ENCODE measurements at regions not wholly inside any gene's neighbourhood (a gene's known extent, or its start where the extent isn't known, plus 50 kb on each side); places are given as distances from the start of the nearest gene placed in this dataset.
"Not testable (repeated sequence)": the region's sequence is repeated elsewhere in the genome, so short reads cannot be mapped to it uniquely, and the experiment has no call there.

GRCh38 chr6:94713446-94713845 is 863.9 kb upstream of the MANEA start:
- WGBS (ENCODE audit: missing lambda C conversion rate): 5% methylated on average over 1 of the region's 1 CpG
- no peak for TF ChIP-seq MAX (IDR thresholded peaks at IDR 0.05)
- no peak for TF ChIP-seq CHD2 (IDR thresholded peaks at IDR 0.05; ENCODE audit: low read length, partially characterized antibody)
- TF ChIP-seq HEYL (CRISPR knock-in tag; IDR thresholded peaks at IDR 0.05): no peak
- TF ChIP-seq MAFK (IDR thresholded peaks at IDR 0.05; ENCODE audit: partially characterized antibody): no peak
- TF ChIP-seq CBX2 (IDR thresholded peaks at IDR 0.05; ENCODE audit: borderline replicate concordance, low read depth): no peak
- no peak for TF ChIP-seq MAZ (IDR thresholded peaks at IDR 0.05; ENCODE audit: borderline replicate concordance, low read depth, low read length)
- TF ChIP-seq FOSB (CRISPR knock-in tag; IDR thresholded peaks at IDR 0.05): no peak
- no peak for TF ChIP-seq RFX5 (IDR thresholded peaks at IDR 0.05)
- TF ChIP-seq ATOH8 (CRISPR knock-in tag; IDR thresholded peaks at IDR 0.05; ENCODE audit: low read depth): no peak
- DNase-seq (ENCODE audit: low read depth in 1 of 2, low spot score in 1 of 2): no peak
- no peak overlapping the region for H3K27ac ChIP-seq
- ChIA-PET POLR2A (no interaction called here), CTCF (no interaction called here)
- no peak overlapping the region for H3K4me2 ChIP-seq
- H3K9me3 ChIP-seq: no peaks in the 10 kb centered on the region
- H3K4me1 ChIP-seq: no peaks in the 10 kb centered on the region
- no peak for ATAC-seq
- no peak overlapping the region for H3K4me3 ChIP-seq
- no peak for FAIRE-seq

- Histone ChIP-seq H3K4me3 (no peak overlapping the region), H3K27ac (no peak overlapping the region), H3K4me2 (no peak overlapping the region), H3K9me3 (no peaks in the 10 kb centered on the region), H3K4me1 (no peaks in the 10 kb centered on the region)
- DNase-seq (ENCODE audit: low read depth in 1 of 2, low spot score in 1 of 2) (no peak), FAIRE-seq (no peak), ATAC-seq (no peak)
- TF ChIP-seq ESRRA (IDR thresholded peaks at IDR 0.05; ENCODE audit: borderline replicate concordance, low read length) (no peak), CHD2 (IDR thresholded peaks at IDR 0.05; ENCODE audit: low read length, partially characterized antibody) (no peak), ZSCAN20 (CRISPR knock-in tag; IDR thresholded peaks at IDR 0.05) (no peak), RFX5 (IDR thresholded peaks at IDR 0.05) (no peak), ATOH8 (CRISPR knock-in tag; IDR thresholded peaks at IDR 0.05; ENCODE audit: low read depth) (no peak), EHF (CRISPR knock-in tag; IDR thresholded peaks at IDR 0.05) (no peak)
- WGBS (ENCODE audit: missing lambda C conversion rate): 8% methylated on average over 1 of the region's 1 CpG
- POLR2A ChIA-PET: no interaction called here
- CTCF ChIA-PET: no interaction called here
Measured at GRCh38 chr6:94698773-94699172, 878.6 kb upstream of the MANEA start.

- H3K9me3 ChIP-seq; H3K4me2 ChIP-seq; H3K4me3 ChIP-seq; DNase-seq (ENCODE audit: low read depth in 1 of 2, low spot score in 1 of 2); H3K27ac ChIP-seq; POLR2A ChIA-PET; H3K4me1 ChIP-seq; CTCF ChIA-PET; ATAC-seq; FAIRE-seq: not testable (repeated sequence)
- WGBS (ENCODE audit: missing lambda C conversion rate): 31% methylated on average over 6 of the region's 6 CpGs
Measured at GRCh38 chr6:94687255-94687654, 890.1 kb upstream of the MANEA start.

GRCh38 chr6:94683409-94683808 is 893.9 kb upstream of the MANEA start:
- Histone ChIP-seq H3K9me3 (no peaks in the 10 kb centered on the region), H3K27ac (no peak overlapping the region), H3K4me2 (no peak overlapping the region), H3K4me1 (no peaks in the 10 kb centered on the region), H3K4me3 (no peak overlapping the region)
- ChIA-PET POLR2A (no interaction called here), CTCF (no interaction called here)
- ATAC-seq (no peak), DNase-seq (ENCODE audit: low read depth in 1 of 2, low spot score in 1 of 2) (no peak), FAIRE-seq (no peak)
- TF ChIP-seq MAFK (IDR thresholded peaks at IDR 0.05; ENCODE audit: partially characterized antibody) (no peak), SMC3 (IDR thresholded peaks at IDR 0.05) (no peak), TFCP2L1 (CRISPR knock-in tag; IDR thresholded peaks at IDR 0.05) (no peak), NR3C1 (IDR thresholded peaks at IDR 0.05) (no peak), NPAS2 (CRISPR knock-in tag; IDR thresholded peaks at IDR 0.05; ENCODE audit: borderline replicate concordance) (no peak), E2F6 (IDR thresholded peaks at IDR 0.05; ENCODE audit: borderline replicate concordance, low read depth) (no peak), ZC3H11A (IDR thresholded peaks at IDR 0.05) (no peak), KDM1A (IDR thresholded peaks at IDR 0.05; ENCODE audit: low read depth) (no peak), EHF (CRISPR knock-in tag; IDR thresholded peaks at IDR 0.05) (no peak), KDM5A (IDR thresholded peaks at IDR 0.05) (no peak), HOXB5 (CRISPR knock-in tag; IDR thresholded peaks at IDR 0.05) (no peak), BCL3 (IDR thresholded peaks at IDR 0.05) (no peak), RFX5 (IDR thresholded peaks at IDR 0.05) (no peak), EHMT2 (IDR thresholded peaks at IDR 0.05; ENCODE audit: low read depth) (no peak), HDAC2 (IDR thresholded peaks at IDR 0.05) (no peak), GATA3 (IDR thresholded peaks at IDR 0.05; ENCODE audit: borderline replicate concordance) (no peak), EP300 (IDR thresholded peaks at IDR 0.05) (no peak), TP53 (CRISPR knock-in tag; IDR thresholded peaks at IDR 0.05) (no peak), FOSL2 (IDR thresholded peaks at IDR 0.05) (no peak), FOSL2 (CRISPR knock-in tag; IDR thresholded peaks at IDR 0.05) (no peak)
- WGBS (ENCODE audit: missing lambda C conversion rate): 15% methylated on average over 3 of the region's 3 CpGs

All from A549 (cell line).